NB4 (cell line): ENCODE measurements at regions not wholly inside any gene's neighbourhood (a gene's known extent, or its start where the extent isn't known, plus 50 kb on each side); places are given as distances from the start of the nearest gene placed in this dataset.

Source experiments
- CTCF ChIP-seq: IDR thresholded peaks from one replicate; pipeline ENCODE4 v1.5.1; 2012; ENCODE audit warnings: low read depth, low read length
- MYC ChIP-seq: IDR thresholded peaks from 2 replicates; pipeline ENCODE4 v1.6.1; 2011; ENCODE audit warnings: low read depth, low read length
- POLR2A ChIP-seq: IDR thresholded peaks from 2 replicates; pipeline ENCODE4 v1.6.1; 2011; ENCODE audit warnings: mild to moderate bottlenecking; ENCODE audit not compliant: insufficient read length; ENCODE audit errors: extremely low read depth

DNA sequence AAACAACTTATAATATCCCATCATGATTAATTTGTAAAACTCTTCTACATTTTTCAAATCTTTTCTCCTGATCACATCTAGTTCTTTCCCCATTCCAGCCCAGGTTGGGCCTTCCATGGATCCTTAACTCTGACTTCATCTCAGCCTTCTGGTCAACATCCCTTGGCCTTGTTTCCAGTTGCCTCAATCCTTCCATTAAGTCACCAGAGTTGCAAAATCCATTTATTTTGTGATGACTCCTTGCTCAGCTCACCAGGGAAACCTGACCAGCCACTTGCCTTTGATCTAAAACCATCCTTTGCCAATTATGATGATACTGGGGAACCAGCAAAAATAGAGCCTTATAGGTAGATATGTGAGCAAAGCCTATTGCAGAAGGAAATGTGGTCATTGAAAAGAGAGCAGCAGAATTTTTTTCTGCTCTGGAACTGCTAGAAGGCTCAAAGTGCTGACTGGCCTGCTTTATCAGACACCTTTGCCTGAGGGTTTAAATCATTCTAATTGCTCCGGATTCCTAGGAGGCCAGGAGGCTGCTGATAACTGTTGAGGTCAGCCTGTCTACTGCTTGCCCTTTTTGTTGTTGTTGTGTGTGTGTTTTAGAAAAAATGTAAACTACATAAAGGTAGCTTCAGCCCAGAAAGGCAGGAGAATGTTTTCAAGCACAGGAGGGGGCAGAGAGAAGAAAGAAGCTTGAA lies 512.2 kb upstream of the GRIA1 start:
- TF ChIP-seq CTCF (no peak), POLR2A (no peak), MYC (no peak)
